Inflammatory macrophage (primary cell): ENCODE measurements at regions not wholly inside any gene's neighbourhood (a gene's known extent, or its start where the extent isn't known, plus 50 kb on each side); places are given as distances from the start of the nearest gene placed in this dataset.

Source experiments
- DNase-seq, 2 donors: peaks; one replicate each; pipeline ENCODE4 v3.0.0-alpha.2; 2020 to 2022

DNA sequence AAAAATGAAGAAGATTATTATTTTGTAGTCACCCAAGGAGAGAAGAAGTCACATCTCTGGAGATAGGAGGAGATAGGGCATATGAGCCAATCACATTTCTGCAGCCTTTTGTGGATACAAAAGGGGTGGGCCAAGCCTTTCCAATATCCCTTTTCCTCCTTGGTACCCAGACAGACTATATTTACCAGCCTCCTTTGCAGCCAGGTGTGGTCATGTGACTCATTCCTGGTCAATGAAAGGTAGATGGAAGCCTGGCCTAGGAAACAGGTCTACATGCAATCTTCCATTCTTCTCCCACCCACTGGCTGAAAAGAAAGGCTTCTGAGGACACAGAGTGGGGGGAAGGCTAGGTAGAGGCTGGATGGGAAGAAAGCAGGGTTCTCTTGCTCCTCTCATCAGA lies 58.1 kb upstream of the ERG start:
- DNase-seq: no peak

- no peak for DNase-seq
These were observed 62.9 kb upstream of the ERG start for GRCh38 chr21:38561205-38561604.

GRCh38 chr21:38561613-38562581 lies 63.6 kb upstream of the ERG start:
- no peak for DNase-seq

GRCh38 chr21:38567335-38567969 lies 69.2 kb upstream of the ERG start:
- DNase-seq: no peak

GRCh38 chr21:38567970-38568360 lies 69.7 kb upstream of the ERG start:
- DNase-seq: no peak

DNA sequence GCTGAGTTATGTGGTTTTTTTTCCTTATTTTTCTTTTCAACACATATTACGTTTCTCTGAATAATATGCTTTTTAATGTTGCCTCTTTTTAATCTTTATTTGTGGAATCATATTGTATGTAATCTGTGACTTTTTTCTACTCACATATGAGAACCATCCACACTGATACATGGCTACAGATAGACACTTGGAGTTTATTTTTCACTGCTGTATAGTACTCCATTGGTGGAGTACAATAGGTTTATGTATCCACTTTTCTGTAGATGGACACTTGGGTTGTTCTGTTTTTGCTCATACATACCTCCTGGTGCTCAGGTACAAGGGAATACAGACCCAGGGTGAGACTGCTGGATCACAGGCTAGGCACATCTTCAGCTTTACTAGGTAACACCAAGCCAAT lies 71.5 kb upstream of the ERG start:
- no peak for DNase-seq

GRCh38 chr21:38570596-38570995 lies 72.3 kb upstream of the ERG start:
- no peak for DNase-seq

DNA sequence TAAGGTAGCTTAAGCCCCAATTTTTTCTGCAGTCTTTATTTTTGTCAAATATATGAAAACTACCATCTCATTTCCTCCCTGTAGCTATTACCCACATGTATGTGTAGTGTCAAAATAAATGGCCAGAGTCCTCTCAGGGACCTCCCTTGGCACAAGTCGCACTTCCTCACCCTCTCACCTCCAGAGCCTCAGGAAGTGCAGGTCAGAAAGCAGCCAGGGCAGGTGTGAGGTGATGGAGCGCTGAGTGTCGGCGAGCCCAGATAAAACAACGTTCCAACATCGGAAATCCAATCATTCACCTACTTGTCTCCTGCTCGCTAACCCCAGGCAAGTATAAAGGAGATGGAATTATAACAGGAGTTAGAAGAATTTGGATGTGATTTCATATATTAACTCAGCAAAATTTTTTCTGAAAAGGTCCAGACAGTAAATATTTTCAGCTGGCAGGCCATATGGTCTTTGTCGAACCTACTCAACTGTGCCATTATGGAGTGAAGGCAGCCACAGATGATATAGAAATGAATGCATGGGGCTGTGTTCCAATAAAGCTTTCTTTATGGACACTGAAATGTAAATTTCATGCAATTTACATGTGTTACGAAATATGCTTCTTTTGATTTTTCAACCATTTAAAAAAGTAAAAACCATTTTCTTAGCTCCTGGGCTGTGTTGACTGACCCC lies 76.8 kb upstream of the ERG start:
- DNase-seq: no peak

DNA sequence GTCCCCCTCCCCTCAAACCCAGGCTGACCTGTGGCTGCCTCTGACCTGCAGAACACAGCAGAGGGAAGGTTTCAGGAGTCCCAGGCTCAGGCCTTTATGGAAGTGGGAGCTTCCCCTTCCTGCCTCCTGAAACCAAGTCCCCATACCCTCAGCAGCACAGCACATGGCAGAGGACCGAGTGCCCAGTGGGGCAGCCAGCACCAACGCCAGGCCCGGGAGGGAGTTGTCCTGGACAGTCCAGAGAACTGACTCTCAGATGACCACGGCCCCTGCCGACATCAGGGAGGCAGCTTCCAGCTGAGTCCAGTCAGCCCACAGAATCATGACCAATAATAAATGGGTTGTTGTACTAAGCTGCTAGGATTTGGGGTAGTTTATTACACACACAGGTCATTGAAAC lies 79.6 kb upstream of the ERG start:
- DNase-seq: no peak

GRCh38 chr21:38590449-38591217 lies 92.4 kb upstream of the ERG start:
- no peak for DNase-seq

GRCh38 chr21:38591218-38591537 lies 92.9 kb upstream of the ERG start:
- DNase-seq: no peak

GRCh38 chr21:38596264-38597042 lies 98.2 kb upstream of the ERG start:
- no peak for DNase-seq

- DNase-seq: no peak
These were observed 99.1 kb upstream of the ERG start for GRCh38 chr21:38597421-38597820.

- no peak for DNase-seq
These were observed 100.1 kb upstream of the ERG start for GRCh38 chr21:38598413-38598812.

DNA sequence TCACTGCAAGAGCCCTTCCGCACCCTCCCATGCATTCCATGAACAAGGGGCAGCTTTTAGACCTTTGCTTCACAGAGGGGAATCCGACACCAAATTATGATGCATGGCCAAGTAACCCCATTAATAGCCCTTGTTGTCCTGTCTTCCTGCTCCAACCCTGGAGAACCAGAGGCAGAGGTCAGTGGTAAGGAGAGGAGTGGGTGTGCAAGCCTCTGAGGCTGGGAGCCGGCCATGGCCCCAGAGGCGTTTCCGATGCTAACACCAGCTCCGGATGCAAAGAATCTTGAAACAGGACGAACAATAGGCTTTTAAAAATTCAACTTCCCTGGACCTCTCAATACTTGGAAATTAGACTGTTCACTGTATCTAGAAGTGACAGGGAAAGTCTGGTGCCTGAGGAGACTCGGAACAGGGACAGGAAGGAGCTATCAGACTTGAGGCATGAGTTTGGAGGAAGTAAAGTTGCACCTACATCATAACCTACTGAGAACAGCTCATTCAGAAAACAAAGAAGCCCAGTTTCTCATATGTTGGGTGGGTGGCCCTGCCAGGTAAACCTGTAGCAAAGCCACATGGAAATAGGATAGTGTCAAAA lies 101.2 kb upstream of the ERG start:
- no peak for DNase-seq

DNA sequence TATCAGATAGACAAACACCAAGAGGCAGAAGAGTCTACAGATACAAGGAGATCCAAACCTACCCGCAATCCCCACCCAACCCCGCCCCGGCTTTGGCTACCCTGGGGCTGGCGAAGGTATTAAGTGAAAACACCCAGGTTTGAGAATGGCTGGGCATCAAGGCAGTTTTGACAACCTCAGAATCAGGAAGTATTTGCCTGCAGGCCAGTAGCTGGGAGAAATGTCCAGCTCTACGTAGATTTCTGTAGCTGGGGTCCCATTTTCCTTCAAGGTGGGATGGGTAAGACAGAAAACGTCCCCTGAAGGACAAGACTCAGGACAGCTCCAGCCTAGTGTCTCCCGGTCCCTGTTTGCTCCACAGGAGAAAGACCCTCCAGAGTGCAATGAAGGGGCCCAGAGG lies 101.8 kb upstream of the ERG start:
- no peak for DNase-seq

- no peak for DNase-seq
These were observed 107.0 kb upstream of the ERG start for GRCh38 chr21:38605236-38605635.

DNA sequence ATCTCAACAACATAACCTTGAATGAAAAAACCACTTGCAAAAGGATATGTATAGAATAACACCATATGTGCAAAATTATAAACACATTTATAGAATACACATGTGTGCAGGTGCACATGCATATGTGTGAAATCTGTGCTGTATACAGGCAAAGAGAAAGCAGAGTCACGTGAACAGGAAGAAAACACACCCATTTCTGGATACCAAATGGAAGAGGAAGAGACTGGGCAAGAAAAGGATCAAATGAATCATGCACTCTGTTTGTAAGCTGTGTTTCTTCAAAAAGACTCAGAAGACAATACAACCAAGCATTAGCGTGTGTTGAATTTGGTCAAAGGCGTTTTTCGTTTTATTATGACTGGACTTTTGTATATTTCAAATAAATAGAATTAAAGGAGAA lies 111.3 kb upstream of the ERG start:
- peak in 1 of 2 donors; percentile 9 for DNase-seq

- DNase-seq: peak; percentile 37 to 49
These were observed 112.5 kb upstream of the ERG start for GRCh38 chr21:38610623-38611251.

- no peak for DNase-seq
These were observed 113.0 kb upstream of the ERG start for GRCh38 chr21:38611277-38611676.

- no peak for DNase-seq
These were observed 115.4 kb upstream of the ERG start for GRCh38 chr21:38613686-38614085.
